ENCODE measurements at regions not wholly inside any gene's neighbourhood (a gene's known extent, or its start where the extent isn't known, plus 50 kb on each side); places are given as distances from the start of the nearest gene placed in this dataset.

DNA sequence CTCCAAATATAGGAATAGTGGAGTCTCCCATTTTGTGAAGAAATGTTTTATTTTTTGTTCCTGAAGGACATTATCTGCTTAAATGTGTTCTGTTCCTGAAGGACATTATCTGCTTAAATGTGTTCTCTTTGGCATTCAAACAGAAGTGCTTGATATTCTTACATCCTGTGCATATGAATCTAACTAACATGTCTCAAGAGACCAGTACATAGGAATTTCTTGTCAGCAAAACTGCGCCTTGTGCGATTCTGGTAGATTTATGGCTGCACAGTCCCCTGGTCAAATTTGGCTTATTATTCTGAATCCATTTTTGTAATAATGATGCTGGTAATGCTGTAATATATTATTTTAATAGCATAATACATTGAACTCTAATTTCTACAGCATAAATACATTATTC, 722.4 kb downstream of the NOVA1 start:
- no peak overlapping the region for H3K4me3 ChIP-seq (ENCODE audit: low read depth, low read length)
- TF ChIP-seq, protein P1, sequence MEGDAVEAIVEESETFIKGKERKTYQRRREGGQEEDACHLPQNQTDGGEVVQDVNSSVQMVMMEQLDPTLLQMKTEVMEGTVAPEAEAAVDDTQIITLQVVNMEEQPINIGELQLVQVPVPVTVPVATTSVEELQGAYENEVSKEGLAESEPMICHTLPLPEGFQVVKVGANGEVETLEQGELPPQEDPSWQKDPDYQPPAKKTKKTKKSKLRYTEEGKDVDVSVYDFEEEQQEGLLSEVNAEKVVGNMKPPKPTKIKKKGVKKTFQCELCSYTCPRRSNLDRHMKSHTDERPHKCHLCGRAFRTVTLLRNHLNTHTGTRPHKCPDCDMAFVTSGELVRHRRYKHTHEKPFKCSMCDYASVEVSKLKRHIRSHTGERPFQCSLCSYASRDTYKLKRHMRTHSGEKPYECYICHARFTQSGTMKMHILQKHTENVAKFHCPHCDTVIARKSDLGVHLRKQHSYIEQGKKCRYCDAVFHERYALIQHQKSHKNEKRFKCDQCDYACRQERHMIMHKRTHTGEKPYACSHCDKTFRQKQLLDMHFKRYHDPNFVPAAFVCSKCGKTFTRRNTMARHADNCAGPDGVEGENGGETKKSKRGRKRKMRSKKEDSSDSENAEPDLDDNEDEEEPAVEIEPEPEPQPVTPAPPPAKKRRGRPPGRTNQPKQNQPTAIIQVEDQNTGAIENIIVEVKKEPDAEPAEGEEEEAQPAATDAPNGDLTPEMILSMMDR (conservative IDR thresholded peaks at IDR 0.05; ENCODE audit: low read depth, low read length) = no peak
- DNase-seq (ENCODE audit: low read depth) = no peak

DNA sequence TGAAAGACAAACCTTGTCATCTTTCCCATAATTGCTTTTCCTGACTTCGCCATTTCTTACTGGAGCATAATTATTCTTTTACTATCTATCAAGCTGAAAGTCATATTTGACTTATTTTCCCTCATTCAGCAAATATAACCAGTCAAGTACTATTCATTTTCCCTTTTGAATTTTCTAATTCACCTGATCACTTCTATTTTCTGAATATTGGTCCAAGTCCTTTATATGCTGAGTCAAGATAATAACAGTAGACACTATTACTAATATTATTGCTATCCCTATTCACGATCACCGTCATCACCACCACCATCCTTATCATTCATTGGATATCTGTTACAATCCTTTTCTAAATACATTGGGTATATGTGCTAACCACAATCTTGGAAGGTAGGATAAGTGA, 728.0 kb downstream of the NOVA1 start:
- TF ChIP-seq, protein P1 (conservative IDR thresholded peaks at IDR 0.05; ENCODE audit: low read depth, low read length) = no peak
- no peak overlapping the region for H3K4me3 ChIP-seq (ENCODE audit: low read depth, low read length)
- no peak for DNase-seq (ENCODE audit: low read depth)

GRCh38 chr14:25868521-25869314, 729.1 kb downstream of the NOVA1 start:
- H3K4me3 ChIP-seq (ENCODE audit: low read depth, low read length) = no peak overlapping the region
- no peak for DNase-seq (ENCODE audit: low read depth)
- TF ChIP-seq, protein P1 (conservative IDR thresholded peaks at IDR 0.05; ENCODE audit: low read depth, low read length) = no peak

GRCh38 chr14:25861406-25861805, 736.4 kb downstream of the NOVA1 start:
- TF ChIP-seq, protein P1 (conservative IDR thresholded peaks at IDR 0.05; ENCODE audit: low read depth, low read length) = no peak
- no peak overlapping the region for H3K4me3 ChIP-seq (ENCODE audit: low read depth, low read length)
- DNase-seq (ENCODE audit: low read depth) = no peak

DNA sequence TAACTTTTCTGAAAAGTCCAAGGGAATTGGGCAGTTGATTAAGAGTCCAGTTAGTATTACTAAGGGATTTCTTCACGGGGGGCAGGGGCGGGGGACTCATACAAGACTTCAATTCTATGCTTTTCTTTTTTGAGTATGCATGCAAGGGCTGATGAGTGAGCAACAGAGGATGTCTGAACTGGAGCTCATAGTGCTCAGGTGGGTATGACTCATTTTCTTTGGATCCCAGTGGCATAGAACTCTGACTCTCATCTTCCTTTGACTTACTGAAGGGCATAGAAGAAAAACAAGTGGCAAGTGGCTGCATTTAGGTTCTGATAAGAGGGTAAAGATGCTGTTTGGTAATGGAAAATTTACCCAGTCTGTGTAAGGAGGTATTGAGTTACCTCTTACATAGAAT, 749.2 kb downstream of the NOVA1 start:
- TF ChIP-seq, protein P1 (conservative IDR thresholded peaks at IDR 0.05; ENCODE audit: low read depth, low read length) = no peak
- no peak overlapping the region for H3K4me3 ChIP-seq (ENCODE audit: low read depth, low read length)
- no peak for DNase-seq (ENCODE audit: low read depth)

GRCh38 chr14:25846246-25846645, 751.6 kb downstream of the NOVA1 start:
- H3K4me3 ChIP-seq (ENCODE audit: low read depth, low read length) = no peak overlapping the region
- DNase-seq (ENCODE audit: low read depth) = no peak
- TF ChIP-seq, protein P1 (conservative IDR thresholded peaks at IDR 0.05; ENCODE audit: low read depth, low read length) = no peak
